B cell (primary cell): ENCODE measurements at regions not wholly inside any gene's neighbourhood (a gene's known extent, or its start where the extent isn't known, plus 50 kb on each side); places are given as distances from the start of the nearest gene placed in this dataset.

Source experiments
- ATAC-seq: fragments of 200-7000 bp; cut with Tn5 transposase; one replicate; pipeline ENCODE4 v1.10.0; 2021; ENCODE audit warnings: low read depth, mild to moderate bottlenecking, moderate number of reproducible peaks, moderate library complexity
- CTCF ChIA-PET: fragments of 350-600 bp; sonication (Branson Sonifier 250); formaldehyde crosslinking; loops from one replicate; lab custom pipeline; 2021; ENCODE audit warnings: antibody characterized with exemption, inconsistent platforms; lab: Charles Lee
- POLR2A ChIA-PET: fragments of 350-600 bp; sonication (Branson Sonifier 250); formaldehyde crosslinking; loops from one replicate; lab custom pipeline; 2021; ENCODE audit warnings: antibody characterized with exemption; lab: Charles Lee
- DNase-seq: peaks from one replicate; pipeline ENCODE4 v3.0.0; 2013
- H2AFZ ChIP-seq: 2 replicates; pipeline ENCODE4 v1.6.1; 2012; ENCODE audit warnings: mild to moderate bottlenecking, low read depth, low read length; ENCODE audit not compliant: insufficient read depth, poor library complexity, severe bottlenecking
- H3K27ac ChIP-seq, 2 donors: 1 replicate in 1 of 2; 2 replicates in 1 of 2; pipeline ENCODE4 v1.5.1; 2012 to 2013; ENCODE audit warnings: low read length in 2 of 2, mild to moderate bottlenecking in 2 of 2, moderate library complexity in 1 of 2
- H3K27me3 ChIP-seq, 4 experiments: fragments of 200-600 bp in 1 of 4; sonication (generic) in 1 of 4; replicated peaks in 1 of 4; 1 replicate in 2 of 4; 2 replicates in 2 of 4; pipeline versions ENCODE4 v1.6.1 to v1.7.0; 2013 to 2016; ENCODE audit warnings: low read length in 3 of 4, mild to moderate bottlenecking in 2 of 4, mixed read lengths in 1 of 4, moderate library complexity in 1 of 4; ENCODE audit not compliant: insufficient read depth in 4 of 4, control insufficient read depth in 3 of 4; ENCODE audit errors: control extremely low read depth in 1 of 4
- H3K36me3 ChIP-seq, 2 experiments: replicated peaks in 1 of 2; 1 replicate in 1 of 2; 2 replicates in 1 of 2; pipeline versions ENCODE4 v1.6.1 to v1.7.1; 2013; ENCODE audit warnings: low read length in 1 of 2; ENCODE audit not compliant: insufficient read depth in 2 of 2, control insufficient read depth in 1 of 2; ENCODE audit errors: control extremely low read depth in 1 of 2, extremely low read depth in 1 of 2
- H3K4me1 ChIP-seq, 2 donors: fragments of 200-600 bp in 1 of 2; sonication (generic) in 1 of 2; 1 replicate in 1 of 2; 2 replicates in 1 of 2; pipeline versions ENCODE4 v1.5.1 to v1.6.1; 2013 to 2017; ENCODE audit warnings: low read length in 2 of 2; ENCODE audit not compliant: control insufficient read depth in 2 of 2, insufficient read depth in 2 of 2
- H3K4me2 ChIP-seq: replicated peaks from 2 replicates; pipeline ENCODE3; 2012; ENCODE audit warnings: mild to moderate bottlenecking, low read depth, low read length; ENCODE audit not compliant: poor library complexity, severe bottlenecking
- H3K4me3 ChIP-seq, 5 experiments: fragments of 200-600 bp in 1 of 5; sonication (generic) in 1 of 5; 1 replicate in 3 of 5; 2 replicates in 2 of 5; pipeline versions ENCODE4 v1.5.1 to v1.7.0; 2011 to 2016; ENCODE audit warnings: low read length in 4 of 5, mild to moderate bottlenecking in 4 of 5, low read depth in 2 of 5, control low read depth in 1 of 5, moderate library complexity in 1 of 5; ENCODE audit not compliant: insufficient read depth in 1 of 5; ENCODE audit errors: control extremely low read depth in 1 of 5, extremely low read depth in 1 of 5
- H3K79me2 ChIP-seq: fragments of 200-600 bp; sonication (generic); one replicate; pipeline ENCODE4 v1.6.0; 2016; ENCODE audit warnings: low read length; ENCODE audit not compliant: control insufficient read depth, insufficient read depth
- H3K9ac ChIP-seq: fragments of 200-600 bp; sonication (generic); 2 replicates; pipeline ENCODE4 v1.6.1; 2017; ENCODE audit warnings: mild to moderate bottlenecking, low read length, moderate library complexity
- H3K9me3 ChIP-seq, 3 donors: one replicate each; pipeline versions ENCODE4 v1.6.1 to v1.7.1; 2013; ENCODE audit warnings: low read length in 2 of 3; ENCODE audit not compliant: control insufficient read depth in 2 of 3, insufficient read depth in 1 of 3; ENCODE audit errors: control extremely low read depth in 1 of 3
- H4K20me1 ChIP-seq: 2 replicates; pipeline ENCODE4 v1.6.0; 2012; ENCODE audit warnings: mild to moderate bottlenecking, low read length; ENCODE audit not compliant: insufficient read depth, control insufficient read depth, poor library complexity, severe bottlenecking
- H3K27ac Mint-ChIP-seq: one replicate; pipeline ENCODE4 v1.8.0; 2021; ENCODE audit warnings: mixed read lengths
- H3K27me3 Mint-ChIP-seq: one replicate; pipeline ENCODE4 v1.8.0; 2021; ENCODE audit warnings: mixed read lengths
- H3K4me1 Mint-ChIP-seq: one replicate; pipeline ENCODE4 v1.8.0; 2021; ENCODE audit warnings: mixed read lengths
- H3K4me3 Mint-ChIP-seq: one replicate; pipeline ENCODE4 v1.8.0; 2021; ENCODE audit warnings: mixed read lengths
- H3K9me3 Mint-ChIP-seq: one replicate; pipeline ENCODE4 v1.8.0; 2022; ENCODE audit warnings: mixed read lengths; ENCODE audit not compliant: insufficient read depth
- CTCF ChIP-seq: fragments of 200-600 bp; IDR thresholded peaks from one replicate; pipeline ENCODE4 v1.8.0; 2022; ENCODE audit warnings: antibody characterized with exemption, mild to moderate bottlenecking
- EZH2 ChIP-seq: IDR thresholded peaks from 2 replicates; pipeline ENCODE4 v1.6.1; 2012; ENCODE audit warnings: borderline replicate concordance, low read depth, mild to moderate bottlenecking, moderate library complexity, low read length; ENCODE audit not compliant: insufficient read depth, poor library complexity, severe bottlenecking
- WGBS: methylation state at CpG from one replicate; pipeline ENCODE4 v1.1.5; 2013; ENCODE audit warnings: missing lambda C conversion rate; ENCODE audit not compliant: insufficient coverage; 5-methylcytosine and 5-hydroxymethylcytosine counted together
- intact Hi-C: fragments of 100-400 bp; cut with micrococcal nuclease; formaldehyde crosslinking; loops from one replicate; pipeline ENCODE4 v1.10.0; 2022

DNA sequence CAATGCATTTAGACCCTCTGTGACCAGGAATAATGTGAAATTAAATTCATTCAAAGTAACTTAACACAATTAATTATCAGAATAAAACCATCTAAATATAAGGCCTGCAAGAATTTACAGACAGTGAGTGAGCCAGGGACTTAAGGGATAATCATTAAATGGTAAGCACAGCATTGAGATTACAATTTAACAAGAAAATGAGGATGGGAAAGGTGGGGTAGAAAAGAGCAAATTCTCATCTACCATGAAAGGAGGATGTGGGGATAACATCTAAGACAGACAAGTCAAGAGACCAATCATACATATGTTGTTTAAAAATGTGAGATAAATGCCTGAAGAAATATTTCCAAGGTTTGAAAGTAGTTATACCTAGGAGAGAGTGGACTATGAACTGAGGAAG is 259.3 kb upstream of the NT5C1B start:
- intact Hi-C loops = no loop called here
- Histone ChIP-seq H3K9ac (no peak overlapping the region), H3K36me3 (no peaks in the 10 kb centered on the region), H3K27ac (no peak overlapping the region), H3K4me1 (no peaks in the 10 kb centered on the region), H3K79me2 (no peaks in the 10 kb centered on the region), H2AFZ (no peak overlapping the region), H3K4me2 (no peak overlapping the region), H4K20me1 (no peaks in the 10 kb centered on the region), H3K4me3 (no peak overlapping the region), H3K27me3 (no peaks in the 10 kb centered on the region), H3K9me3 (no peaks in the 10 kb centered on the region)
- ChIA-PET CTCF (no interaction called here), POLR2A (no interaction called here)
- ATAC-seq (no peak), DNase-seq (no peak)
- no peaks in the 10 kb centered on the region for H3K27me3 Mint-ChIP-seq
- H3K9me3 Mint-ChIP-seq = no peaks in the 10 kb centered on the region
- no peak for TF ChIP-seq CTCF
- no peak for TF ChIP-seq EZH2
- H3K4me1 Mint-ChIP-seq = peaks cover 2% of the 10 kb centered on the region
- no peak overlapping the region for H3K27ac Mint-ChIP-seq
- no peak overlapping the region for H3K4me3 Mint-ChIP-seq

DNA sequence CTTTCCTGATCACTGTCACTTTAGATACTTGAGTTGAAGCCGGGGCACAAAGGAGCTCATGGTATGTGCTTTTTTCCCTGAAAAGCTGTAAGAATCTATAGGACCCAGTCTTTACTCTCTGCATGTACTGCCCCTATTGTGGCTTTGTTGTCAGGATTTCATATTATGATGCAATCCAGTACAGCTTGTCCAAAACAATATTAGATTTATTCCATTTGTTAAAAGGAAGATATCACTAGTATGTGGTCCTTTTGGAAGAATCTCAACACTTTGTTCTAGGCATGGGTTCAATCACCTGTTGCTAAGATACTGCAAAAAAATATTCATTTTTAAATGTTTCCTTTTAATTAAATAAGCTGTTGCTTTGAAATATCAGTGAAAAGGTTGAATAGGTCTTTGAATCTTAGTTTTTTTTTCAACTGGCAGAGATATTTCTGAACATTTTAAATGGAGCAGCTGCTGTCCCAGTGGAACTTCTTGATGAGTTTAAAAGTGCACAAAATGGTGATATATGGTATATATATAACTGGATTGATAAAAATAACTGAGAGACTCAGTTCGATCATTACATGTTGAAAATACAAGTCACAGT is 256.6 kb upstream of the NT5C1B start:
- H4K20me1 ChIP-seq = no peaks in the 10 kb centered on the region
- no peaks in the 10 kb centered on the region for H3K79me2 ChIP-seq
- H3K4me2 ChIP-seq = no peak overlapping the region
- no peaks in the 10 kb centered on the region for H3K27me3 ChIP-seq
- no peak overlapping the region for H3K4me3 ChIP-seq
- Mint-ChIP-seq H3K27me3 (no peaks in the 10 kb centered on the region), H3K9me3 (no peaks in the 10 kb centered on the region), H3K4me1 (peaks cover 2% of the 10 kb centered on the region), H3K27ac (no peak overlapping the region), H3K4me3 (no peak overlapping the region)
- ATAC-seq = no peak
- CTCF ChIA-PET = no interaction called here
- no peak overlapping the region for H2AFZ ChIP-seq
- intact Hi-C loops = no loop called here
- no peaks in the 10 kb centered on the region for H3K36me3 ChIP-seq
- POLR2A ChIA-PET = no interaction called here
- H3K27ac ChIP-seq = no peak overlapping the region
- no peak for DNase-seq
- no peaks in the 10 kb centered on the region for H3K4me1 ChIP-seq
- 67% methylated on average over 1 of the region's 2 CpGs for WGBS
- TF ChIP-seq CTCF (no peak), EZH2 (no peak)
- H3K9ac ChIP-seq = no peak overlapping the region
- H3K9me3 ChIP-seq = no peaks in the 10 kb centered on the region
